ENCODE measurements at regions not wholly inside any gene's neighbourhood (a gene's known extent, or its start where the extent isn't known, plus 50 kb on each side); places are given as distances from the start of the nearest gene placed in this dataset.

GRCh38 chrX:16435399-16435986 lies 214.5 kb upstream of the S100G start:
- H3K27ac Mint-ChIP-seq (ENCODE audit: unreplicated experiment), result no peak overlapping the region

GRCh38 chrX:16436348-16437188 lies 213.4 kb upstream of the S100G start:
- Histone ChIP-seq H3K27me3 (ENCODE audit: insufficient read depth, low read length) (no peaks in the 10 kb centered on the region), H3K27ac (ENCODE audit: low read depth, low read length) (no peak overlapping the region), H3K4me3 (ENCODE audit: insufficient read depth, low read depth, low read length) (no peak overlapping the region), H2AFZ (ENCODE audit: low read depth, low read length) (no peak overlapping the region), H3K4me2 (ENCODE audit: low read length) (no peak overlapping the region), H3K9ac (ENCODE audit: low read length) (no peak overlapping the region), H3K4me1 (ENCODE audit: insufficient read depth, low read length) (no peaks in the 10 kb centered on the region), H3K36me3 (ENCODE audit: insufficient read depth, low read length) (no peaks in the 10 kb centered on the region), H3K79me2 (ENCODE audit: insufficient read depth, low read length) (no peaks in the 10 kb centered on the region), H3K9me3 (ENCODE audit: insufficient read depth, low read depth, low read length) (no peaks in the 10 kb centered on the region), H4K20me1 (ENCODE audit: insufficient read depth, low read length) (no peaks in the 10 kb centered on the region)
- DNase-seq (ENCODE audit: low read depth) (peak; percentile 34), FAIRE-seq (peak; percentile 100)
- TF ChIP-seq CTCF (IDR thresholded peaks at IDR 0.05; ENCODE audit: insufficient read depth, low read depth, low read length) (peak; percentile 54), EZH2 (IDR thresholded peaks at IDR 0.05; ENCODE audit: insufficient read depth, low read length) (no peak)
- Mint-ChIP-seq H3K27me3 (ENCODE audit: low read depth, unreplicated experiment) (no peaks in the 10 kb centered on the region), H3K4me1 (ENCODE audit: low read depth, unreplicated experiment) (peaks cover 1% of the 10 kb centered on the region), H3K9me3 (ENCODE audit: unreplicated experiment) (no peaks in the 10 kb centered on the region), H3K36me3 (ENCODE audit: low read depth, unreplicated experiment) (no peaks in the 10 kb centered on the region), H3K4me3 (ENCODE audit: unreplicated experiment) (no peak overlapping the region), H3K27ac (ENCODE audit: unreplicated experiment) (no peak overlapping the region)

More at GRCh38 chrX:16435399-16435986, 214.5 kb upstream of the S100G start:
- Histone ChIP-seq H3K4me1 (ENCODE audit: insufficient read depth, low read length) (no peaks in the 10 kb centered on the region), H3K79me2 (ENCODE audit: insufficient read depth, low read length) (no peaks in the 10 kb centered on the region), H3K4me2 (ENCODE audit: low read length) (no peak overlapping the region), H3K4me3 (ENCODE audit: insufficient read depth, low read depth, low read length) (no peak overlapping the region), H3K27me3 (ENCODE audit: insufficient read depth, low read length) (no peaks in the 10 kb centered on the region), H3K9ac (ENCODE audit: low read length) (no peak overlapping the region), H4K20me1 (ENCODE audit: insufficient read depth, low read length) (no peaks in the 10 kb centered on the region), H3K36me3 (ENCODE audit: insufficient read depth, low read length) (no peaks in the 10 kb centered on the region), H2AFZ (ENCODE audit: low read depth, low read length) (no peak overlapping the region), H3K9me3 (ENCODE audit: insufficient read depth, low read depth, low read length) (no peaks in the 10 kb centered on the region), H3K27ac (ENCODE audit: low read depth, low read length) (no peak overlapping the region)
- H3K36me3 Mint-ChIP-seq (ENCODE audit: low read depth, unreplicated experiment), result no peaks in the 10 kb centered on the region
- H3K4me3 Mint-ChIP-seq (ENCODE audit: unreplicated experiment), result no peak overlapping the region
- H3K9me3 Mint-ChIP-seq (ENCODE audit: unreplicated experiment), result no peaks in the 10 kb centered on the region
- no peak for DNase-seq (ENCODE audit: low read depth)
- H3K4me1 Mint-ChIP-seq (ENCODE audit: low read depth, unreplicated experiment), result peaks cover 1% of the 10 kb centered on the region
- FAIRE-seq, result peak; percentile 67
- H3K27me3 Mint-ChIP-seq (ENCODE audit: low read depth, unreplicated experiment), result no peaks in the 10 kb centered on the region
- TF ChIP-seq CTCF (IDR thresholded peaks at IDR 0.05; ENCODE audit: insufficient read depth, low read depth, low read length) (no peak), EZH2 (IDR thresholded peaks at IDR 0.05; ENCODE audit: insufficient read depth, low read length) (no peak)

- no peak overlapping the region for H3K4me3 Mint-ChIP-seq (ENCODE audit: unreplicated experiment)
- Histone ChIP-seq H2AFZ (ENCODE audit: low read depth, low read length) (no peak overlapping the region), H4K20me1 (ENCODE audit: insufficient read depth, low read length) (no peaks in the 10 kb centered on the region), H3K9me3 (ENCODE audit: insufficient read depth, low read depth, low read length) (no peaks in the 10 kb centered on the region), H3K79me2 (ENCODE audit: insufficient read depth, low read length) (no peaks in the 10 kb centered on the region), H3K36me3 (ENCODE audit: insufficient read depth, low read length) (no peaks in the 10 kb centered on the region), H3K4me1 (ENCODE audit: insufficient read depth, low read length) (peaks cover 3% of the 10 kb centered on the region), H3K4me2 (ENCODE audit: low read length) (no peak overlapping the region), H3K27me3 (ENCODE audit: insufficient read depth, low read length) (no peaks in the 10 kb centered on the region), H3K4me3 (ENCODE audit: insufficient read depth, low read depth, low read length) (no peak overlapping the region), H3K9ac (ENCODE audit: low read length) (no peak overlapping the region), H3K27ac (ENCODE audit: low read depth, low read length) (no peak overlapping the region)
- peaks cover 1% of the 10 kb centered on the region for H3K4me1 Mint-ChIP-seq (ENCODE audit: low read depth, unreplicated experiment)
- no peak for DNase-seq (ENCODE audit: low read depth)
- no peak overlapping the region for H3K27ac Mint-ChIP-seq (ENCODE audit: unreplicated experiment)
- H3K9me3 Mint-ChIP-seq (ENCODE audit: unreplicated experiment), result no peaks in the 10 kb centered on the region
- FAIRE-seq, result peak; percentile 56
- TF ChIP-seq CTCF (IDR thresholded peaks at IDR 0.05; ENCODE audit: insufficient read depth, low read depth, low read length) (no peak), EZH2 (IDR thresholded peaks at IDR 0.05; ENCODE audit: insufficient read depth, low read length) (no peak)
- H3K27me3 Mint-ChIP-seq (ENCODE audit: low read depth, unreplicated experiment), result no peaks in the 10 kb centered on the region
- H3K36me3 Mint-ChIP-seq (ENCODE audit: low read depth, unreplicated experiment), result no peaks in the 10 kb centered on the region
Observed at GRCh38 chrX:16440446-16440845, 209.5 kb upstream of the S100G start.

Measured in astrocyte (in vitro differentiated cells and primary cell).